Cerebellar cortex (tissue), 1 donor: ENCODE measurements at regions not wholly inside any gene's neighbourhood (a gene's known extent, or its start where the extent isn't known, plus 50 kb on each side); places are given as distances from the start of the nearest gene placed in this dataset.
"Not testable (repeated sequence)": the region's sequence is repeated elsewhere in the genome, so short reads cannot be mapped to it uniquely, and the experiment has no call there.

ENCODE experiments used
- DNase-seq: peaks from one replicate; pipeline ENCODE4 v3.0.0-alpha.2; 2015; ENCODE audit warnings: low spot score

GRCh38 chr3:162398554-162398953 lies 901.9 kb downstream of the OTOL1 start:
- DNase-seq: no peak

GRCh38 chr3:162400697-162401096 lies 904.1 kb downstream of the OTOL1 start:
- no peak for DNase-seq

GRCh38 chr3:162411556-162411955 lies 914.9 kb downstream of the OTOL1 start:
- DNase-seq: not testable (repeated sequence)

GRCh38 chr3:162421721-162422120 lies 925.1 kb downstream of the OTOL1 start:
- DNase-seq: no peak

GRCh38 chr3:162428192-162428591 lies 931.6 kb downstream of the OTOL1 start:
- no peak for DNase-seq

- DNase-seq: no peak
Measured at GRCh38 chr3:162435750-162436149, 939.1 kb downstream of the OTOL1 start.

GRCh38 chr3:162436826-162437225 lies 940.2 kb downstream of the OTOL1 start:
- no peak for DNase-seq

GRCh38 chr3:162437480-162437879 lies 940.9 kb downstream of the OTOL1 start:
- DNase-seq: no peak

GRCh38 chr3:162441716-162442115 lies 945.1 kb downstream of the OTOL1 start:
- DNase-seq: no peak

GRCh38 chr3:162443376-162443775 lies 946.8 kb downstream of the OTOL1 start:
- DNase-seq: no peak

GRCh38 chr3:162468791-162469190 lies 972.2 kb downstream of the OTOL1 start:
- DNase-seq: no peak

- no peak for DNase-seq
Measured at GRCh38 chr3:162487138-162487537, 990.5 kb downstream of the OTOL1 start.

GRCh38 chr3:162489853-162490252 lies 993.2 kb downstream of the OTOL1 start:
- no peak for DNase-seq

GRCh38 chr3:162491952-162492351 lies 995.3 kb downstream of the OTOL1 start:
- DNase-seq: no peak

GRCh38 chr3:162492446-162493081 lies 996.0 kb downstream of the OTOL1 start:
- no peak for DNase-seq

- DNase-seq: no peak
Measured at GRCh38 chr3:162498626-162499025, 1002.0 kb downstream of the OTOL1 start.

- DNase-seq: no peak
Measured at GRCh38 chr3:162507397-162507796, 1010.8 kb downstream of the OTOL1 start.

GRCh38 chr3:162512488-162512887 lies 1015.9 kb downstream of the OTOL1 start:
- no peak for DNase-seq

GRCh38 chr3:162517110-162517509 lies 1020.5 kb downstream of the OTOL1 start:
- no peak for DNase-seq

- no peak for DNase-seq
Measured at GRCh38 chr3:162521669-162522068, 1025.1 kb downstream of the OTOL1 start.

- no peak for DNase-seq
Measured at GRCh38 chr3:162525066-162525742, 1028.6 kb downstream of the OTOL1 start.

- no peak for DNase-seq
Measured at GRCh38 chr3:162525771-162526170, 1029.2 kb downstream of the OTOL1 start.

- no peak for DNase-seq
Measured at GRCh38 chr3:162534431-162534830, 1037.8 kb downstream of the OTOL1 start.

GRCh38 chr3:162538491-162538890 lies 1041.9 kb downstream of the OTOL1 start:
- DNase-seq: no peak
